H1 (cell line): ENCODE measurements at regions not wholly inside any gene's neighbourhood (a gene's known extent, or its start where the extent isn't known, plus 50 kb on each side); places are given as distances from the start of the nearest gene placed in this dataset.

ENCODE experiments used
- ASH2L ChIP-seq: fragments of 200-600, 300-600 bp; sonication (generic); IDR thresholded peaks from one replicate; pipeline ENCODE4 v1.7.1; 2017; ENCODE audit warnings: low read length
- ATF3 ChIP-seq: IDR thresholded peaks from 2 replicates; pipeline ENCODE4 v1.6.1; 2011; ENCODE audit warnings: low read depth, mild to moderate bottlenecking, low read length; ENCODE audit not compliant: insufficient read depth
- CHD7 ChIP-seq: fragments of 300-600 bp; sonication (generic); IDR thresholded peaks from 2 replicates; pipeline ENCODE4 v1.7.1; 2012; ENCODE audit warnings: low read length, moderate library complexity, mild to moderate bottlenecking, inconsistent platforms; ENCODE audit not compliant: insufficient replicate concordance
- E2F6 ChIP-seq: IDR thresholded peaks from 2 replicates; pipeline ENCODE4 v1.6.1; 2012; ENCODE audit warnings: inconsistent platforms
- EGR1 ChIP-seq: IDR thresholded peaks from 2 replicates; pipeline ENCODE4 v1.6.1; 2011; ENCODE audit warnings: low read depth, low read length, borderline replicate concordance
- FOSL1 ChIP-seq: IDR thresholded peaks from 2 replicates; pipeline ENCODE4 v1.6.1; 2011; ENCODE audit warnings: mild to moderate bottlenecking, low read depth, low read length, moderate library complexity; ENCODE audit not compliant: insufficient read depth
- JUN ChIP-seq: IDR thresholded peaks from 2 replicates; pipeline ENCODE4 v1.6.1; 2011; ENCODE audit warnings: low read depth, mild to moderate bottlenecking, improper control_type of control experiment, low read length
- PHF8 ChIP-seq: fragments of 200-600 bp; sonication (generic); conservative IDR thresholded peaks from 2 replicates; pipeline ENCODE4 v1.7.1; 2012; ENCODE audit warnings: low read depth, mild to moderate bottlenecking, inconsistent platforms, low read length, moderate library complexity
- POLR2A ChIP-seq, 2 experiments: IDR thresholded peaks; 1 replicate in 1 of 2; 2 replicates in 1 of 2; pipeline ENCODE4 v1.6.1; 2011; ENCODE audit warnings: low read depth in 2 of 2, low read length in 2 of 2, mild to moderate bottlenecking in 2 of 2; ENCODE audit errors: control extremely low read depth in 1 of 2
- RAD21 ChIP-seq, 2 experiments: IDR thresholded peaks in 1 of 2; conservative IDR thresholded peaks in 1 of 2; 2 replicates each; pipeline ENCODE4 v1.6.1; 2011; ENCODE audit warnings: low read depth in 2 of 2, low read length in 2 of 2, improper control_type of control experiment in 1 of 2, inconsistent platforms in 1 of 2, mild to moderate bottlenecking in 1 of 2, moderate library complexity in 1 of 2
- TBP ChIP-seq: IDR thresholded peaks from 2 replicates; pipeline ENCODE4 v1.6.1; 2011; ENCODE audit warnings: low read depth, low read length, improper control_type of control experiment

GRCh38 chr16:55264949-55265348 lies 59.1 kb upstream of the IRX6 start (continued):
- TF ChIP-seq CHD7: no peak
- TF ChIP-seq TBP: no peak
- no peak for TF ChIP-seq FOSL1
- no peak for TF ChIP-seq EGR1
- no peak for TF ChIP-seq PHF8
- TF ChIP-seq RAD21 (IDR thresholded peaks at IDR 0.05 in 1 of 2, conservative IDR thresholded peaks at IDR 0.05 in 1 of 2; ENCODE audit: low read depth in 2 of 2, low read length in 2 of 2): no peak
- TF ChIP-seq ATF3: no peak
- no peak for TF ChIP-seq ASH2L
- TF ChIP-seq E2F6: no peak
- TF ChIP-seq POLR2A (IDR thresholded peaks at IDR 0.05; ENCODE audit: control extremely low read depth in 1 of 2, low read depth in 2 of 2, low read length in 2 of 2): no peak
- no peak for TF ChIP-seq JUN
